ENCODE measurements at regions not wholly inside any gene's neighbourhood (a gene's known extent, or its start where the extent isn't known, plus 50 kb on each side); places are given as distances from the start of the nearest gene placed in this dataset.

GRCh38 chr2:42909966-42910365 is 117.6 kb upstream of the HAAO start:
- Histone ChIP-seq H3K27ac (ENCODE audit: control insufficient read depth, insufficient read depth, low read length) (no peak overlapping the region), H3K79me2 (ENCODE audit: control insufficient read depth, insufficient read depth, low read length) (no peaks in the 10 kb centered on the region), H3K9me1 (ENCODE audit: control insufficient read depth, extremely low read depth, insufficient read depth, low read length) (no peaks in the 10 kb centered on the region), H3K4me2 (ENCODE audit: control insufficient read depth, extremely low read depth, insufficient read depth, low read depth, low read length) (no peak overlapping the region), H2AFZ (ENCODE audit: control insufficient read depth, low read length) (no peak overlapping the region), H3K4me1 (ENCODE audit: control insufficient read depth, extremely low read depth, insufficient read depth, low read length) (peaks cover 17% of the 10 kb centered on the region), H3K4me3 (ENCODE audit: control insufficient read depth in 2 of 3, extremely low read depth in 1 of 3, insufficient read depth in 2 of 3, low read depth in 1 of 3, low read length in 3 of 3) (no peak overlapping the region), H3K27me3 (ENCODE audit: control insufficient read depth, extremely low read depth, insufficient read depth, low read length) (no peaks in the 10 kb centered on the region), H3K36me3 (ENCODE audit: control insufficient read depth in 2 of 2, extremely low read depth in 1 of 2, insufficient read depth in 2 of 2, low read length in 2 of 2) (no peaks in the 10 kb centered on the region), H3K9ac (ENCODE audit: control insufficient read depth, extremely low read depth, insufficient read depth, low read length) (no peak overlapping the region), H4K20me1 (ENCODE audit: control insufficient read depth, extremely low read depth, insufficient read depth, low read length) (no peaks in the 10 kb centered on the region), H3K9me3 (ENCODE audit: control insufficient read depth, low read depth, low read length) (no peaks in the 10 kb centered on the region)
- FAIRE-seq (no peak), DNase-seq (ENCODE audit: low read depth, low spot score) (no peak)
- dilution Hi-C loops (cut with MboI; ENCODE audit: extremely low pct_ligation_motif_present, low sequenced_read_pairs) = no loop called here
- TF ChIP-seq EZH2 (IDR thresholded peaks at IDR 0.05; ENCODE audit: low read length) = no peak
- no peak for TF ChIP-seq CTCF (optimal IDR thresholded peaks at IDR 0.05 in 1 of 3, IDR thresholded peaks at IDR 0.05 in 1 of 3, conservative IDR thresholded peaks at IDR 0.05 in 1 of 3; ENCODE audit: extremely low read depth in 1 of 3, insufficient read depth in 2 of 3, low read length in 3 of 3)

- dilution Hi-C loops (cut with MboI; ENCODE audit: extremely low pct_ligation_motif_present, low sequenced_read_pairs) = no loop called here
- no peak overlapping the region for H3K4me3 ChIP-seq (ENCODE audit: control insufficient read depth in 2 of 3, extremely low read depth in 1 of 3, insufficient read depth in 2 of 3, low read depth in 1 of 3, low read length in 3 of 3)
- H3K9me3 ChIP-seq (ENCODE audit: control insufficient read depth, low read depth, low read length) = no peaks in the 10 kb centered on the region
- H3K9ac ChIP-seq (ENCODE audit: control insufficient read depth, extremely low read depth, insufficient read depth, low read length) = no peak overlapping the region
- H3K27ac ChIP-seq (ENCODE audit: control insufficient read depth, insufficient read depth, low read length) = no peak overlapping the region
- FAIRE-seq (no peak), DNase-seq (ENCODE audit: low read depth, low spot score) (no peak)
- no peaks in the 10 kb centered on the region for H4K20me1 ChIP-seq (ENCODE audit: control insufficient read depth, extremely low read depth, insufficient read depth, low read length)
- TF ChIP-seq CTCF (optimal IDR thresholded peaks at IDR 0.05 in 1 of 3, IDR thresholded peaks at IDR 0.05 in 1 of 3, conservative IDR thresholded peaks at IDR 0.05 in 1 of 3; ENCODE audit: extremely low read depth in 1 of 3, insufficient read depth in 2 of 3, low read length in 3 of 3) = no peak
- TF ChIP-seq EZH2 (IDR thresholded peaks at IDR 0.05; ENCODE audit: low read length) = no peak
- H3K4me1 ChIP-seq (ENCODE audit: control insufficient read depth, extremely low read depth, insufficient read depth, low read length) = peaks cover 28% of the 10 kb centered on the region
- no peaks in the 10 kb centered on the region for H3K79me2 ChIP-seq (ENCODE audit: control insufficient read depth, insufficient read depth, low read length)
- H3K4me2 ChIP-seq (ENCODE audit: control insufficient read depth, extremely low read depth, insufficient read depth, low read depth, low read length) = no peak overlapping the region
- H3K27me3 ChIP-seq (ENCODE audit: control insufficient read depth, extremely low read depth, insufficient read depth, low read length) = no peaks in the 10 kb centered on the region
- H3K9me1 ChIP-seq (ENCODE audit: control insufficient read depth, extremely low read depth, insufficient read depth, low read length) = no peaks in the 10 kb centered on the region
- no peaks in the 10 kb centered on the region for H3K36me3 ChIP-seq (ENCODE audit: control insufficient read depth in 2 of 2, extremely low read depth in 1 of 2, insufficient read depth in 2 of 2, low read length in 2 of 2)
- H2AFZ ChIP-seq (ENCODE audit: control insufficient read depth, low read length) = no peak overlapping the region
Measured at GRCh38 chr2:42908518-42909200, 116.3 kb upstream of the HAAO start.

All from keratinocyte (primary cell).